ENCODE measurements at regions not wholly inside any gene's neighbourhood (a gene's known extent, or its start where the extent isn't known, plus 50 kb on each side); places are given as distances from the start of the nearest gene placed in this dataset.

GRCh38 chr10:29737074-29737593 lies 102.4 kb upstream of the SVIL start:
- no peak for DNase-seq (ENCODE audit: low read depth, low spot score)
- TF ChIP-seq CTCF (IDR thresholded peaks at IDR 0.05; ENCODE audit: low read depth, low read length) = no peak
- CTCF ChIA-PET = no interaction called here
- Histone ChIP-seq H3K4me3 (ENCODE audit: low read depth, low read length) (peak overlapping the region; percentile 31), H3K27ac (ENCODE audit: low read depth, low read length) (no peak overlapping the region), H3K27me3 (ENCODE audit: control insufficient read depth, insufficient read depth, low read length) (no peaks in the 10 kb centered on the region), H3K9me3 (ENCODE audit: control insufficient read depth, insufficient read depth, low read length) (no peaks in the 10 kb centered on the region; the same call in 1 of the 2 replicates)
- POLR2A ChIA-PET = no interaction called here

GRCh38 chr10:29736366-29737073 lies 101.7 kb upstream of the SVIL start:
- POLR2A ChIA-PET = interaction anchor here (0.6 to 1.1 kb wide), 2 partner anchors 23 to 214 kb away, joined by 3 read pairs; no protein-coding TSS in a partner anchor
- no peaks in the 10 kb centered on the region; the same call in 1 of the 2 replicates for H3K9me3 ChIP-seq (ENCODE audit: control insufficient read depth, insufficient read depth, low read length)
- DNase-seq (ENCODE audit: low read depth, low spot score) = no peak
- H3K27me3 ChIP-seq (ENCODE audit: control insufficient read depth, insufficient read depth, low read length) = no peaks in the 10 kb centered on the region
- no peak for TF ChIP-seq CTCF (IDR thresholded peaks at IDR 0.05; ENCODE audit: low read depth, low read length)
- CTCF ChIA-PET = interaction anchor here (0.6 to 1.4 kb wide), 5 partner anchors 9 to 161 kb away, joined by 3 to 9 read pairs (median 3); no protein-coding TSS in a partner anchor
- H3K27ac ChIP-seq (ENCODE audit: low read depth, low read length) = peak overlapping the region; percentile 75
- H3K4me3 ChIP-seq (ENCODE audit: low read depth, low read length) = peak overlapping the region; percentile 85

- Histone ChIP-seq H3K9me3 (ENCODE audit: control insufficient read depth, insufficient read depth, low read length) (no peaks in the 10 kb centered on the region; the same call in 1 of the 2 replicates), H3K27ac (ENCODE audit: low read depth, low read length) (peak overlapping the region; percentile 75), H3K4me3 (ENCODE audit: low read depth, low read length) (peak overlapping the region; percentile 85), H3K27me3 (ENCODE audit: control insufficient read depth, insufficient read depth, low read length) (no peaks in the 10 kb centered on the region)
- no peak for DNase-seq (ENCODE audit: low read depth, low spot score)
- ChIA-PET POLR2A (interaction anchor here (0.6 to 1.4 kb wide), 3 partner anchors 22 to 215 kb away, joined by 3 read pairs; no protein-coding TSS in a partner anchor), CTCF (interaction anchor here (0.6 to 1.4 kb wide), 6 partner anchors 10 to 572 kb away, joined by 3 to 9 read pairs (median 3); no protein-coding TSS in a partner anchor)
- peak; percentile 82 for TF ChIP-seq CTCF (IDR thresholded peaks at IDR 0.05; ENCODE audit: low read depth, low read length)
Observed at GRCh38 chr10:29735628-29736365, 101.0 kb upstream of the SVIL start.

GRCh38 chr10:29734962-29735627 lies 100.3 kb upstream of the SVIL start:
- Histone ChIP-seq H3K27ac (ENCODE audit: low read depth, low read length) (peak overlapping the region; percentile 31), H3K4me3 (ENCODE audit: low read depth, low read length) (peak overlapping the region; percentile 85), H3K9me3 (ENCODE audit: control insufficient read depth, insufficient read depth, low read length) (no peaks in the 10 kb centered on the region; the same call in 1 of the 2 replicates), H3K27me3 (ENCODE audit: control insufficient read depth, insufficient read depth, low read length) (no peaks in the 10 kb centered on the region)
- ChIA-PET CTCF (interaction anchor here (0.6 to 1.4 kb wide), 4 partner anchors 9 to 572 kb away, joined by 3 to 9 read pairs (median 4); no protein-coding TSS in a partner anchor), POLR2A (interaction anchor here (1.4 kb wide), 1 partner anchor 69 kb away, joined by 3 read pairs; no protein-coding TSS in a partner anchor)
- no peak for TF ChIP-seq CTCF (IDR thresholded peaks at IDR 0.05; ENCODE audit: low read depth, low read length)
- no peak for DNase-seq (ENCODE audit: low read depth, low spot score)
